GM18517 (cell line): ENCODE measurements at regions not wholly inside any gene's neighbourhood (a gene's known extent, or its start where the extent isn't known, plus 50 kb on each side); places are given as distances from the start of the nearest gene placed in this dataset.

Experiments
- ATAC-seq: cut with Tn5 transposase; IDR thresholded peaks from one replicate; pipeline ENCODE4 v1.9.1; 2021; ENCODE audit warnings: mild to moderate bottlenecking, moderate library complexity; ENCODE audit not compliant: unreplicated experiment

DNA sequence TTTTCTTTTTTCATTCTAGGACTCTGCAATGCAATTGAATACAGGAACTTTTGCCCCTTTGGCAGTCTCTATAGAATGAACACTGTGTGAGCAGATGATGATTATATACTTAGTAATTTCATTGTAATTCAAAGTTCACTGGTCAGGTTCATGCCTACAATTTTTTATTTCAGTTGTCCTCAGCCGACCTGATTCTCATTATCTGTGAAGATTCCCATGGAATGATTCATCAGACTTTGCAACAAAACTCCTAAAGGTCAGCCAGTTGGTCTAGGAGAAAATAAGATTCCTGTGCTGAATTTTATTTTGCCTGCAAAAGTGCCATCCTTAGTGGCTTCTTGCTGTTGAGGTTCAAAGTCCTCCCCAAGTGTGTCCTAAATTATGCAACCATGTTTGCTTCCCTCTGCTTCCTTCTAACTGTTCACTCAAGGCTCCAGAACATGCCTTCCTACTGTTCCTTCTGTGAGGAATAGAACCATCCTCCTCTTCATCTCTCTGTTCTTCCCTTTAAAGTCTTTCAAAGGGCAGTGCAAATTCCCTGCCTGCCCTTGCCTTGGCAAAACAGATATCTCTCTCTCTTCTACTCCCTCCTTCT lies 194.2 kb upstream of the CNR1 start:
- no peak for ATAC-seq

DNA sequence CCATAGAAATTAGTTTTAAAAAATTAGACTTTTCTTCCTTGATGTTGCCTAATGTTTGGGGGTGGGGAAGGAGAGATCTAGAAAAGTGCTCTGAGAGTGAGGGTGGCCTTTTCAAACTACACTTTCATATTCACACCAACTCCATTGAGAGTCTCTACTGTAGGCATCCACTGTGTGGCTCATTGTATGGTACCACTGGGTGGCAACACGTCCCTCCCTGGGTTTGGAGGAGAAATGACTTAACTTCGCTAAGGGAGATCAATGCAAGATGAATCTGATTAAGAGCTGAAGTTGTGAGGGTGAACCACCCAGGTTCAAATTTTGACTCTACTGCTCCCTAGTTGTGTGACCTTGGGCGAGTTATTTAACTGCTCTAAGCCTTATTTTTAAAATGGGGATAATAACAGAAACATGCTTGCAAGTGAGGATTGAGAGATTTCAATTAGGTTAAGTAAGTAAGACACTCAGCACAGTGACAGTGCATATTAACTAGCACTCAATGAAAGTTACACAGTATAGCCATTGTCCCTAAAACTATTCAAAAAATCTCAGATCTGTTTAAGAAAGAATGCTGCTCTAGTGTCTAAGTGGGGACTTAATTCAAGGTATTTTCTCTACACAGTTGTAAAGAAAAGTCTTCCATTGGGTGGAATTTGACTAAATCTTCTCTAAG lies 193.5 kb upstream of the CNR1 start:
- ATAC-seq = no peak

DNA sequence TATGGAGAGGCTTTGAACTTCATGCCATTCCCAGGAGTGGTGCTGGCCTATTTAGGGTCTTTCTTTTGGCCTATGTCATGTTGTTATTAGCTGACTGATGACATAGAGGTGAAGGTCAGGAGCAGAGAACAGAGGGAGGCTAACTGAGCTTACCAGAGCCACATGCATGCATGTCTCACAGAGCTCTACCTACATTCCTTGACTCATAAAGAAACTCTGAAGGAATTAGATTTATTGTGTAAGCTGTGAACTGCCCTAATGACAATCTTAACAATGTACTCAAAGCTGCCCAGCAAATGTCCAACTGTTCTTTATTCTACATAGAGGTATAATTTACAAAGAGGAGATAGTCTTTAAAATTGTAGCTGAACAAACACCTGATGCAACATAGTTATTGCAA lies 192.7 kb upstream of the CNR1 start:
- no peak for ATAC-seq

DNA sequence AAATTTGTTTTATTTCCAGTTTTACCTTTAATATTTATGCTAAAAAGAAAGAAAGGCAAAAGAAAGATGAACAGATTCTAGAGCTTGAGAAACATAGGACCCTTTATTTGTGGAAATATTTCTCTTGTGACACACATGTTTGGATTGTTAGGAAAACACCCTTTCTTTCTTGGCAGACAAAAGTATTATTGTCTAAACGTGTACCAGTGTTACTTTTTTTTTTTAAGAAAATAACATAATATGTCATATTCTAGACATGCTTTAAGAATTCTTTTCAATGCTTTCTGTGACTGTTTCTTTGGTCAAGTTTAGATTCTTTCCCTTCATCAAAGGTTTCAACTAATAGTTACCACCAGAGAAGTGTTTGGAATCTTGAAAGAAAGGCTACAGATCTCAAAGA lies 183.4 kb upstream of the CNR1 start:
- no peak for ATAC-seq

DNA sequence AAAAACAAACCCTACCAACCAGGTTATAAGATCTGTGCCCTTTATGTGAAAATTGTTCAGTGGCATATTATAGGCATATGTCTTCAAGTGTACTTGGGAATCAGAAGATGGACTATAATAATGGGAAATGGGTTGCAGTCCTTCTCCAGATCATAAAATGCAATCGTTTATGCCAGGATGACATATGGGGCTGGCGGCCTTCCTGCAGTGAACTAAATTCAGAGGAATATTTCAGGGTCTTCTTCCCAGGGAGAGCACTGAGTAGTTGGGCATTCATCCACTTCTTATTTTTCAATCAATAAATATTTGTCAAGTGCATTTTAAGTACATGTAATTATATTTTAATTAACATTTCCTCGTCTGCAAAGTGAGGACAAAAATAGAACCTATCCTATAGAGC lies 176.2 kb upstream of the CNR1 start:
- no peak for ATAC-seq

DNA sequence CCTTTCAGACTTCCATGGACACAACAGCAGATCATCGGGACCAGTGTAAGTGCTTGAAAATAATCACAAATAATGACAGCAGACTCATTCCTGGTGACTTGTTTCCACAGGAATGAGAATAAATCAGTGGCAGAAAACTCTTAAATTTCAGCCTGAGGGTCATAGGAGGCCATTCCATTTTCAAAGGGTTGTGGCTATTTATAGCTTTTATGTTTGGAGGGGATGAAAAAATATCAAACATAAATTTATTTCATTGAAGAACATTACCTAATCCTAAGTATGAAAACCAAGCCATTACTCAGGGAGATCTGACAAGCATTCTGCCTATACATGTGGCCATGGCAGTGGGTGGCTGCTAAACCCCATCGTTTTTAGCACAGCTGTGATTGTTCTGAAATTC lies 173.6 kb upstream of the CNR1 start:
- no peak for ATAC-seq

DNA sequence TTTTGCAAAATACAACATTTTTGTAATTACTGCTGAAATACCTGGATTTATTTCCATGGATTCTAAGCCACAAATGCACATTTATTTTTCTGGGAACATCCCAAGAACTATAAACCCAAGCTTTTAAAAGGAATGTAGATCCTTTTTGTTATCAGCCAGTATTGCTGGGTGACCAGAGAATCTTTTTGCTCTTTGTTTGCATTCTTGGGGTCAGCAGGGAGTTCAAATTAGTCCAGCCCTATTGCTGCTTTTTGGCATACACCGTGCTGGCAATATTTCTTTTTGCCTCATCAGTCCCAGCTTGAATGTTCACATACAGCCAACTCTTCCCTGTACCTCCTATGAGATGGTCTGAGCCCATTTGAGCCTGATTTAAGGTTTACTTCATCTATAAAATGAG lies 155.2 kb upstream of the CNR1 start:
- ATAC-seq = no peak

DNA sequence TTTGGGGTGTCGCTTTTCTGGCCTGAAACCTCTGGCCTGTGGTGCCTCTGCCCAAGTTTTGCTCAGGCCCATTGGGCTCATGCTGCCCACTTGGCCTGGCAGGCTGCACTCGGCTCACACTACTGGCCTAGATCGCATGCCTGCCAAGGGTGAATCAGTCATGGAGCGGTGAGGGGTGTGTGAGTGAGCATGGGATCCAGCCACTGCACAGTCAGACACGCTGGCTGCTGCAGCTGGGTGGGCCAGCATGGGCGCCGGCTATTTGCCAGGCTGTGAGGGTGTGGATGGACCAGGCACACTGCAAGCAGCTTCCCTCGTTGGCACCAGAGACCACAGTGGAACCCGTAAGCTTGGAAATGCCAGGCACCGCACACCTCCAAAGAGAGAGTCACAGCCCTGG lies 145.4 kb upstream of the CNR1 start:
- no peak for ATAC-seq

DNA sequence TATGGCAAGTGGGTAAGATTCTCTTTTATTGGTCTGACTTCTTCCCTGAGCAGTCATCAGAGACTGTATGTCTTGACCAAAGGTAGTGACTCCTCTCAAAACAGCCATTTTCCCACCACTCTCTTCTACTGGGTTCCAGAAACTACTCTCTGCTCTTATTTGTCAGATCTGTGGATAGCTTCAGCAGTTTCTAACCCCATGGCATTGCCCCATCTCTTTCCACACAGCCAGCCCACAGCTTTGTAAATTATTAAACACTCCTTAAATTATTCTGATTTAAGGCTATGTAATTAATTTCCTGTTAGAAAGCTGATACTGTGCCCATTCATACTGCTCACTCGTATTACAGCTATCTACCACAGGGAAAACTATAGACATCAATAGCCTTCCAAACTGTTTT lies 138.4 kb upstream of the CNR1 start:
- ATAC-seq = no peak

DNA sequence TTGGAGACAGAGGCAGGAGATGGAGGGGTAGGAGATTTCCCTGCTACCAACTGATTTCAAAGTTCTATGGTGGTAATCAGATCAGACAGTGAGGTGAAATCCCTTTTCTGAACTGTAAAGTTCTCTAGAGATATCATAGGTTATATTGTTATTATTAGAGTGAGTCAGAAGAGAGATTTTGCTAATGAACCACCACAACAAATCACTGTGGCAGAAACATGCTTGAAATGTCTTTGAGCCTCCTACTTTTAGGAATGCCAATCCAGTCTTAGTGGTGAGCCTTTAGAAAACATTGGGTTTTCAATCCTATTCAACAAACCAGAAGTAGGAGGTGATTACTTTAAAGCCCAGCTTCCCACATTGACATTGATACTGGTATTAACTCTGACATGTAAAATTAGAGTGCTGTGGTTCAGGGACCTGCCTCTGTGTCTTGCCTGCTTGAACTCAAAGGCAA lies 136.7 kb upstream of the CNR1 start:
- no peak for ATAC-seq

DNA sequence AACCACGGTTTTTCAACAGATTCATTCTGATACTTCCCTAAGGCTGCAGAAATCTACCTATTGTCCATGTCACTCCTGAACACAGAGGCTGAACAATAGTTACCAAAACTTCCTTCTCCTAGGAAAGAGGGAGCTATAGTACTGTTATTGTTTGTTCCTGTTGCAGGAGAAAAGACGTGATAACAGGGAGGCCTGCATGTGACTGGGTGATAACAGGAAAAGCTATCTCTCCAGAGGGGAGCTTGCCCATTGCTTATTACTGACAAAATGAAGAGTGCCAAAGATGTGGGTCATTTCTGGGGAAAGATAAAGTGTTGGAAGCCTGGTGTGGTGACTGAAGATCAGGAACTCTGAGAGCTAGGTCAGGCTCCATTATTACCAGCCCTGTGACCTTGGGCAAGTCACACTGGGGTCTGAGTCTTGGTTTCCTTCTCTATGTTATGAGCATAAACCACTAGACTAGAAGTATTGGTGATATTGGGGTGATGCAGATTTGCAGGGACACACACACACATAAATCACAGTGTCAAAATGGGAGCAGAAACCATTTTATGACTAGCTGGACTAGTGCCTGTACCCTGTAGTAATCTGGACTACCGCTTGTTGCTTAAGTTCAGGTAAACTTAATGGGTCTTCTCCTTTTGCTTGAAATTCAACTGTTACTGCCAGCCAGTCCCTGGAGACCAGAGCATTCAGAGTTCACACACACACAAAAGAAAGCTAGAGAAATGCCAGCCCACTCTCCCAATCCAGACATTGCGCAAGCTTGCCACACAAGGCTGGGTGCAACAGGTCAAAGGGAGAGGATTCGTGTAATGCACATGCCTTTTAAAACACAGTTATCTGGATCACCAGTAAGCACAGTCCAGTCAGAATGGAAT lies 136.0 kb upstream of the CNR1 start:
- ATAC-seq = no peak

DNA sequence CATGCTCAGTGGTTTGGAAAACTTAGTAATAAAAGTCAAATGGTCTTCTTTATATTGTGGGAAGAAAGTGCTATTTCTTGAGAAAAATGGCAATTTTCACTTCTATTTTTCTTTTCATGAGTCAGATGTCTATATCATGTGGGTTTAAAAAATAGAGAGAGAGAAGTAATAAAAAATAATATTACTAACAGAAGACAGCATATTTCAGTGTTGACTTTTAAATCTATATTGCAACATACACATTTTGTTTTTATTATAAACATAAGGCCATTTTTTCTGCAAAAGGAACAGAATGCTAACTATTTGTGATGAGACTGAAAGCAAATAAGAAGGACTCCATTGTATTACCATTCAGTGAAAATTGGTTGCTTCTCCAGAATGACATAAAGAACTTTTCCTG lies 135.1 kb upstream of the CNR1 start:
- no peak for ATAC-seq

DNA sequence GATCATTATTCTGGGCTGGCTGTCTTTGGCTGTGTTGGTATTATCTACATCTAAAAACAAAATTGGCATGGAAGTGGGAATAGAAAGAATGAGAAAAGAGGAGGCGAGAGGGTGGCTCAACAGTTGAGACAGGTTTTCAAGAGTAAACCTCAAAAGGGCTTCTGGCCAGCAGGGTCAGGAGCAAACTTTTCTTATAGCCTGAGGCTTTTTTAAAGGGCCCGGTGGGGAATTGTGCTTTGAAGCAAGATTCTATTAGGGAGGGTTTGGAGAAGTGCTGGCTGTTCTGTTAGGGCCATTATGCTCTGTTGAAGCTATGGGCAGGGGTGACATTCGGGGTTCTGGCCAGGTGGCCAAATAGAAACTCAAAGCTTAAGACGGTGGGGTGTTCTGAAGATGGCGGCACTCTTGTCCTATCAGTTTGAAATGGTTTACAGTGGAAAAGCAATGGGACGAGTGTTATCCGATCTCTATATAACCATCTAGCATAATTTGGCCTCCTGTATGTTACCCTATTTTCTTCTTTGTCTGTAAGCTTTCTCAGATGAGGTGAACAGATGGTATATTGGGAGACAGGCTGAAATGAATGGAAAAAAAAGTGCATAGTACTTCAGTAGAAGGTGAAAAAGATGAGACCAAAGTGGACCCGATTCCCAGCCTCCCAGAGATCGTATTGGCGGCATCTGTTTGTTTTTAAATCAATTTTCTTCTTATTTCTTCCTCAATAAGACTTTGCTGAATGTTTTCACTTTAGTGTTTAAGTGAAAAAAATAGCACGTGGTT lies 132.1 kb upstream of the CNR1 start:
- no peak for ATAC-seq

DNA sequence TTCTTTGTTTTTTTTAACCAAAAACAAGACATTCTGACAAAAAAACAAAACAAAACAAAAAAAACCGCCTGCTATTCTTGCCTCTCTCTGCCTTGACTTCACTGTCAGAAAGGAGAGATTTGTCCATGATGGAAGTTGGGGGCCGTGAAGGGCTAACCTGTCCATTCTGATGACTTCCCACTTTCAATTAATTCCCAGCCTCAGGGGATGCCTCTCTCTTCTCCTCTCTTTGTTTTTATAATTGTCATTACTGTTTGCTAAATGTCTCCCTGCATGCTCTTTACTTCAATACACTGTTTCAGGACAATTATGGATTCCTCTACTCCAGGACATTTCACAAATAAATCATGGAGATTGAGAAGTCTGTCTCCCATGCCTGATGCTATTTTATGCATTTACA lies 130.5 kb upstream of the CNR1 start:
- ATAC-seq = no peak

DNA sequence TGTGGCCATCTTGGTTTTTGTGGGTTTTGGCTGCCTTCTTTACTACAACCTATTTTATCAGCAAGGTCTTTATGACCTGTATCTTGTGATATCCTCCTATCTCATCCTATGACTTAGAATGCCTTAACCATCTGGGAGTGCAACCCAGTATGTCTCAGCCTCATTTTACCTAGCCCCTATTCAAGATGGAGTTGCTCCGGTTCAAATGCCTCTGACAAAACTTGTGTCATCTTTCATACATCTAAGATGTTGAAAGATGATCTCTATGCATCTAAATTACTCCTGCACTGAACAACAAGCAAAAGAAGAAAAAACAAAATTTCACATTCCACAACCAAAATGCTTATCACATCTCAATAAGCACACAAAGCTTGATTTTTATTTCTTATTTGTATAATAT lies 129.5 kb upstream of the CNR1 start:
- no peak for ATAC-seq

DNA sequence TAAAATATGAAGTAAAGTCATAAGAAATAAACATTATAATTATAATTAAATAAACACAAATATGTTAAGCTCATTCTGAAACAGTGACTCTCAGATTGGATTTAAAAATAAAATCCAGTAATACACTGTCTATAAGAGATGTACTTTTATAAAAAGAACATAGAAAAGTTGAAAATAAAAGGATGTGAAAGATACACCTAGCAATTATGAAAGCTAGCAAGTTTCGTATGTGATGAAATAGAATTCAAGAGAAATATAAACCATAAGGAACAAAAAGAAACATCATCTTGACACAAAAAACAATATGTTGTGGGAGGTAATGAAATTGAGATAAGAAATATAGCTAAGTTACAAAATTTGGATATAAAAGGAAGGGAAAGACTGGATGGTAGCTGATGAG lies 128.6 kb upstream of the CNR1 start:
- no peak for ATAC-seq

DNA sequence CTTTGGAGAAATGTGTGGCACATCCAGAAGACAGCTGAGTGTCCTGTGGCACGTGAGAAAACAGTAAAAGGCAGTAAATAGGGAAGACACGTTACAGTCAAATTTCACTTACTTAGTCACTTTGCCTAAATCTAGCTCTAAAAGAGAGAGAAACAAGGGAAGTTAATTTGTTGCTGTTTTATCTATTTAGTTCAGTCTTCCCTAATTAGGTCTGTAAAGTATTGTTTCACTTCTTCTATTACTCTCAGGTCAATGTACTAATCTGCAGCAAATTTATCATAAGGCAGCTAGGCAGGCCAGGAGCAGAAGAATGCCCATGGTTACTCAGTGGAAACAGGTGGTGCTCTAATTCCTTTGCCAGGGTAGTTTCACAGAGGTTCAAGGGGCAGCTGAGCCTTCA lies 124.3 kb upstream of the CNR1 start:
- ATAC-seq = no peak

DNA sequence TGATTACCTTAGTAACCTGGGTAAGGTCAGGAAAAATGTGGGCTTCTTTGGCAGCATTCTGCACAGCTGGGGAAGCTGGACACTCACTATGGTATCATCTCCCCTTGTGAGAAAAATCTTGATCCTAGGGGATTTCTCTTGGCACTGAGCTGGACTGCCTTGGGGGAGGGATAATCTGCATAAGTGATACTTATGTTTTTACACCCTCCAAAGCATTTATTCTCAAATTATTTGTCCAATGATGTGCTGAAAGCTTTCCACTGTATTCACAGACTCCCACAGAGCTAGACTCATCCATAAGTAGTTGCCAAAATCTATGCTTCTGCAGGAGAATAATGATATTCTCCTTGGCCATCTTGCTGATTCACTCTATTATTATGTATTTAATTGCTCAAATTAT lies 121.5 kb upstream of the CNR1 start:
- no peak for ATAC-seq

DNA sequence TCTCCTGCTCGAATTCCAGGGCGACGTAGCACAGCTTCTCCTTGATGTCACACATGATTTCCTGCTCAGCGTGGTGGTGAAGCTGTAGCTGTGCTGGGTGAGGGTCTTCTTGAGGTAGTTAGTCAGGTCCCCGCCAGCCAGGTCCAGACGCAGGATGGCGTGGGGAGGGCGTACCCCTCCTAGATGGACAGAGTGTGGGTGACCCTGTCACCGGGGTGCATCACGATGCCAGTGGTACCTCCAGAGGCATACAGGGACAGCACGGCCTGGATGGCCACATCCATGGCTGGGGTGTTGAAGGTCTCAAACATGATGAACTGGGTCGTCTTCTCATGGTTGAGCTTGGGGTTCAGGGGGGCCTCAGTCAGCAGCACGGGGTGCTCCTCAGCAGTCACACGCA lies 110.2 kb upstream of the CNR1 start:
- no peak for ATAC-seq

DNA sequence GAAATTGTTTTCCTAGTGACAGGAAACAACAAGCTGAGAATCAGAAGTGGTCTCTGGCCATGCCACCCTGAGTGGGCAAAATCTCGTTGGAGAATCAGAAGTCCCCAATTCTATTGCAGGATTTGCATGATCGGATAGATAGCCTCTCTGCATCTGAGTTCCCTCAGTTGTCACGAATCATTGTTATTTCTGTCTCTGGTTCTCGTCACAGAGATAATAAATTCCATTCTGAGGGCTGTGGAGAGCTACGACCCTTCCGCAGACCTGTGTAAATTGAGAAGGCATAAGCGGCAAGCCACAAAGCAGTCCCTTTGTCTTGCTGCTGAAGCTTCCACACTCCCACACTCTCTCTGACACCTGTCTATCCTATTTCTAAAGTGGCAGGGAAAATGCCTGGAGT lies 102.4 kb upstream of the CNR1 start:
- ATAC-seq = no peak

DNA sequence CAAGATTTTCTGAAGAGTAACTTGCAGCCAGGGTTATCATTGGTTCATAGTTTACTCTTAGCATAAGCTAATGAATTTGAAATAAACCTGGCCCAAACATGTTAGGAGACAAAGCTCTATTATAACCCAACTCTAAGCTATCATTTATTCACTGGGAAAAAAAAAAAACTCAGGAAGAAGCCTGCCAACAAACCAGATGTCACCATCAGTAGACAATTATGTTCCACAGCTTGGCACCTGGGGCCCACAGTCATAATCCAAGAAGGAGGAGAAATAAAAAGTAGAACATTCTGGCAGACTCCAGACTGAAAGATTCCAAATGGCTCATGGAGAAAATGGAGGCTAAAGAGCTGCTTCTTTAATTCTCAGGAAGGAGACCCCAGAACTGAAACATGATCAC lies 100.0 kb upstream of the CNR1 start:
- no peak for ATAC-seq
